Hepatic stellate cell (primary cell): ENCODE measurements at regions not wholly inside any gene's neighbourhood (a gene's known extent, or its start where the extent isn't known, plus 50 kb on each side); places are given as distances from the start of the nearest gene placed in this dataset.

Source experiments
- DNase-seq: peaks from one replicate; pipeline ENCODE4 v3.0.0; 2011; ENCODE audit warnings: low spot score

- DNase-seq = no peak
Observed at GRCh38 chr2:196361606-196362326, 190.4 kb upstream of the STK17B start.

- no peak for DNase-seq
Observed at GRCh38 chr2:196362973-196363549, 191.7 kb upstream of the STK17B start.

GRCh38 chr2:196365145-196365544 is 193.8 kb upstream of the STK17B start:
- no peak for DNase-seq

GRCh38 chr2:196365923-196366322 is 194.5 kb upstream of the STK17B start:
- no peak for DNase-seq

GRCh38 chr2:196367633-196368032 is 196.3 kb upstream of the STK17B start:
- no peak for DNase-seq

GRCh38 chr2:196368546-196369225 is 197.3 kb upstream of the STK17B start:
- DNase-seq = no peak

- no peak for DNase-seq
Observed at GRCh38 chr2:196369967-196370366, 198.6 kb upstream of the STK17B start.

GRCh38 chr2:196370381-196370780 is 199.0 kb upstream of the STK17B start:
- no peak for DNase-seq

GRCh38 chr2:196372276-196372809 is 201.0 kb upstream of the STK17B start:
- no peak for DNase-seq

- no peak for DNase-seq
Observed at GRCh38 chr2:196372811-196373664, 201.7 kb upstream of the STK17B start.

GRCh38 chr2:196376984-196377877 is 205.9 kb upstream of the STK17B start:
- no peak for DNase-seq

GRCh38 chr2:196379600-196379999 is 208.2 kb upstream of the STK17B start:
- DNase-seq = no peak

- DNase-seq = no peak
Observed at GRCh38 chr2:196380098-196380497, 208.7 kb upstream of the STK17B start.

- DNase-seq = no peak
Observed at GRCh38 chr2:196380575-196380974, 209.2 kb upstream of the STK17B start.

- no peak for DNase-seq
Observed at GRCh38 chr2:196381464-196381863, 210.1 kb upstream of the STK17B start.

GRCh38 chr2:196383799-196384198 is 212.4 kb upstream of the STK17B start:
- DNase-seq = no peak

GRCh38 chr2:196384729-196385128 is 213.4 kb upstream of the STK17B start:
- no peak for DNase-seq

GRCh38 chr2:196389670-196390069 is 218.3 kb upstream of the STK17B start:
- DNase-seq = no peak

GRCh38 chr2:196390243-196391148 is 219.1 kb upstream of the STK17B start:
- DNase-seq = no peak

- DNase-seq = no peak
Observed at GRCh38 chr2:196391149-196391479, 219.7 kb upstream of the STK17B start.
